ENCODE measurements at regions not wholly inside any gene's neighbourhood (a gene's known extent, or its start where the extent isn't known, plus 50 kb on each side); places are given as distances from the start of the nearest gene placed in this dataset.
A peak's percentile ranks its signal among the peaks of the same experiment; 100 is the strongest.

DNA sequence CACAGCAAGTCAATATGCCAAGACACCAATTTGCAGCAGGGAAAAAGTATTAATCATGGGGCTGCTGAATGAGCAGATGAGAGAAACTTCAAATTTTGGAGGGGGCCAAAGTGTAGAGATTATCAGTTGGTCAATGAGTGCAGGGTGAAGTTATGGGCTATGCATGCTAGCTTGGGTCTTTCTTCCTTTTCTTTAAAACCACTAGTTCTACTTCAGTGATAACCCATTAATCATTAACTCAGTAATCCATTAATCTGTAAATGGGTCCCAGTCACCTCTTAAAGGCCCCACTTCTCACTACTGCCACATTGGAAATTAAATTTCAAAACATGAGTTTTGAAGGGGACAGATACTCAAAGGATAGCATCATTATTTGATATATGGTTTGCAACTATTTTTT is 688.6 kb upstream of the ADGRL4 start:
- DNase-seq (ENCODE audit: low read depth) = peak; percentile 54
- no peak overlapping the region for H3K4me3 ChIP-seq (ENCODE audit: low read depth, low read length)
- TF ChIP-seq, protein P1, sequence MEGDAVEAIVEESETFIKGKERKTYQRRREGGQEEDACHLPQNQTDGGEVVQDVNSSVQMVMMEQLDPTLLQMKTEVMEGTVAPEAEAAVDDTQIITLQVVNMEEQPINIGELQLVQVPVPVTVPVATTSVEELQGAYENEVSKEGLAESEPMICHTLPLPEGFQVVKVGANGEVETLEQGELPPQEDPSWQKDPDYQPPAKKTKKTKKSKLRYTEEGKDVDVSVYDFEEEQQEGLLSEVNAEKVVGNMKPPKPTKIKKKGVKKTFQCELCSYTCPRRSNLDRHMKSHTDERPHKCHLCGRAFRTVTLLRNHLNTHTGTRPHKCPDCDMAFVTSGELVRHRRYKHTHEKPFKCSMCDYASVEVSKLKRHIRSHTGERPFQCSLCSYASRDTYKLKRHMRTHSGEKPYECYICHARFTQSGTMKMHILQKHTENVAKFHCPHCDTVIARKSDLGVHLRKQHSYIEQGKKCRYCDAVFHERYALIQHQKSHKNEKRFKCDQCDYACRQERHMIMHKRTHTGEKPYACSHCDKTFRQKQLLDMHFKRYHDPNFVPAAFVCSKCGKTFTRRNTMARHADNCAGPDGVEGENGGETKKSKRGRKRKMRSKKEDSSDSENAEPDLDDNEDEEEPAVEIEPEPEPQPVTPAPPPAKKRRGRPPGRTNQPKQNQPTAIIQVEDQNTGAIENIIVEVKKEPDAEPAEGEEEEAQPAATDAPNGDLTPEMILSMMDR (conservative IDR thresholded peaks at IDR 0.05; ENCODE audit: low read depth, low read length) = no peak

DNA sequence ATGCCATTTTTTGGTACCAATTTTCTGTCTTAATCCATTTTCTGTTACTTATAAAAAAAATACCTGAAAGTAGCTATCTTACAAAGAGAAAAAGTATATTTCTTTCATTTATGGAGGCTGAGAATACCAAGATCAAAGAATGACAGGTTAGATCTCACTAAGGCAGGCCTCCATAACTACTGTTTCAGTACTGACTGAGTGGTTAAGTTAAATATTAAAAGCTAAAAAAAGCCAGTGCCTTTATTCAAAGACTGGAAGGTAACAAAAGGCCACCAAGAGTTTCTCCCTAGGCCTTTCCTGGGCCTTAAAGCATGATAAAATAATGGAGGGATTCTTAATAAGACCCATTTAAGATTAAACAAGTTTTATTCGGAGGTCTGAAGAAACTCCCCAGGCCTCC is 687.7 kb upstream of the ADGRL4 start:
- no peak for DNase-seq (ENCODE audit: low read depth)
- TF ChIP-seq, protein P1 (conservative IDR thresholded peaks at IDR 0.05; ENCODE audit: low read depth, low read length) = no peak

DNA sequence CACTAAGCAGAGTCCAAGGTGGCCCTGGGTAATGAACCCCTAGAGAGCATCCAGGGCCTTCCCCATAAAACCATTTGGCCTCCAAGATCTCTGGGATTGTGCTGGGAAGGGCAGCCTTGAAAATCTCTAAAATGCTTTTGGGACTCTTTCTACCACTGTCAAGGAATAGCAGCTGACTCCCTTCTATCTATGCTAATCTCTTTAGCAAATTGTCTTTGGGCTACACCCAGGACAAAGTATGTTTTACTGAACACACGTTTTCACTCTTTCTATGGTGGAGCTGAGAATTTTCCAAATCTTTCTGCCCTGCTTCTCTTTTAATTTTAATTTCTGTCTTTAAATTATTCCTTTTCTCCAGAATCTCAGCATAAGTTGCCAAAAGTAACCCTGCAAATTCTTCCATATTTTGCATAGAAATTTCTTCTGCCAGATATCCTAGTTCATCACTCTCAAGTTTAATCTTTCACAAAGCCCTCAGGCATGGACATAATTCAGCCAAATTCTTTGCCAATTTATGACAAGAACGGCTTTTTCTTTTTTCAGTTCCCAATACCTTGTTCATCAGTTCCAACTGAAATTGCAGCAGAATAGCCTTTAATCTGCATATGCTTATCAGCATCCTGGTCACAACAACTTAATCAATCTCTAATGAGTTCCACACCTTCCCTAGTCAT is 687.0 kb upstream of the ADGRL4 start:
- DNase-seq (ENCODE audit: low read depth) = no peak
- TF ChIP-seq, protein P1 (conservative IDR thresholded peaks at IDR 0.05; ENCODE audit: low read depth, low read length) = no peak
- no peak overlapping the region for H3K4me3 ChIP-seq (ENCODE audit: low read depth, low read length)

More for the DNA sequence above, 687.7 kb upstream of the ADGRL4 start:
- no peak overlapping the region for H3K4me3 ChIP-seq (ENCODE audit: low read depth, low read length)

DNA sequence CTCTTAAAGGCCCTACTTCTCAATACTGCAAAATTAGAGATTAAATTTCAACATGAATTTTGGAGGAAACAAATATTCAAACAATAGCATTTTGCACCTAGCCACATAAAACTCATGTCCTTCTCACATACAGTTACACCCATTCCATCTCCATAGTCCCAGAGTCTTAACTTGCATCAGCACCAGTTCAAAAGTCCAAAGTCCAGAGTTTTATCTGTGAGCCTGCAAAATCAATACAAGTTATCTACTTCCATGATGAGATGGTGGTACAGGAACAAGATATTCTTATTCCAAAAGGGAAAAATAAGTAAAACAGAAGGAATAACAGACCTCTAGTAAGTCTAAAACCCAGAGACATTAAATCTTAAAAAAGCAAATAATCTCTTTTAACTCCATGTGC is 686.0 kb upstream of the ADGRL4 start:
- H3K4me3 ChIP-seq (ENCODE audit: low read depth, low read length) = no peak overlapping the region
- TF ChIP-seq, protein P1 (conservative IDR thresholded peaks at IDR 0.05; ENCODE audit: low read depth, low read length) = no peak
- DNase-seq (ENCODE audit: low read depth) = no peak

DNA sequence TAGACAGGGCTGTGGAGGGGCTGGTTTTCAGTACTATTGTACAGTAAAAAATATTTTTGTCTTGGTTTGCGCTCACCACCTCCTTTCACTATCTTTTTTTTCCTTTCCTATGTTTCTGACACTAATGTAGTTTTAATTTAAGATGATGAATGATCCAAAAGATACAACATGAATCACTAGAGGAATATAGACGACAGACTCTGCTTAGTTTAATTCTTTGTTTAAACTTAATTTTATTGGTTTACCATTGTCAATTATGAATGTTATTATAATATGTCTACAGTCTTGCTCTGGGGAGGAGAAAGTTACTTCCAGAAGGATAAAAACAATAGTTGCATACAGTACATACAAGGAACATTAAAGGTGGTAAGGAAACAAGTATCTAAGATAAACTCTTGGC is 682.4 kb upstream of the ADGRL4 start:
- TF ChIP-seq, protein P1 (conservative IDR thresholded peaks at IDR 0.05; ENCODE audit: low read depth, low read length) = no peak
- no peak for DNase-seq (ENCODE audit: low read depth)
- no peak overlapping the region for H3K4me3 ChIP-seq (ENCODE audit: low read depth, low read length)

DNA sequence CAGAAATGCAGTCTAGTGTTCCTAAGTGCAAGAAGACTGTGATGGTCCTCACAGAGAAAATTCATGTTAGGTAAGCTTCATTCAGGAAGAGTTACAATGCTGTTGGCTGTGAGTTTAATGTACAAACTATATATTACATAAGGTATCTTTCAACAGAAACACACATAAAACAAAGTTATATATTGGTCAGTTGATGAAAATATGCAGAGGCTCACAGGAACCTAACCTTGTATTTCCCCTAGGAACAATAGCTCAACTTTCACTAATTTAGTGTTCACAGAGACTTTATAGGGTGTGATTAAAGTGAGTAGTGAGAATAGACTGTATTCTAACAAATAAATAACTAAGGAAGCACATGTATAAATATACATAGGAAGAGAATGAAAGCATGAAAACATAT is 676.9 kb upstream of the ADGRL4 start:
- H3K4me3 ChIP-seq (ENCODE audit: low read depth, low read length) = no peak overlapping the region
- TF ChIP-seq, protein P1 (conservative IDR thresholded peaks at IDR 0.05; ENCODE audit: low read depth, low read length) = no peak
- DNase-seq (ENCODE audit: low read depth) = no peak

DNA sequence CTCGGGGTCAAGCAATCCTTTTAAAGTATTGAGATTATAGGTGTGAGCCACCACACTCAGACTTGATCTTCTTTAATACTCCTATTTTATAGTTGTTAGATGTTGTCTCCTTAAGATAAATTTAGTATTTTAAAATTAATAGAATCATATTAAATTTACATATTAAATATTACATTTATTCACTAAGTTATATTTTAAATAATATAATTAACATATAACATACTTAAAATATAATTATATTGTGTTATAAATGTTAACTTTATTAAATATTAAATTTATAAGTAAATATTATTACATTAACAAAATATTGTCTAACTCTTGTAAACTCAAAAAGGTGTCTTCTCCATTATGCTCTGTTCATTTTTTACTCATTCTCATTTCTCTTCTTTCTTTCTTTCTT is 675.9 kb upstream of the ADGRL4 start:
- TF ChIP-seq, protein P1 (conservative IDR thresholded peaks at IDR 0.05; ENCODE audit: low read depth, low read length) = no peak
- no peak overlapping the region for H3K4me3 ChIP-seq (ENCODE audit: low read depth, low read length)
- no peak for DNase-seq (ENCODE audit: low read depth)

Measured in epithelial cell of proximal tubule (primary cell).